ENCODE measurements at regions not wholly inside any gene's neighbourhood (a gene's known extent, or its start where the extent isn't known, plus 50 kb on each side); places are given as distances from the start of the nearest gene placed in this dataset.

- no peak for TF ChIP-seq ZBTB33 (IDR thresholded peaks at IDR 0.05)
- no peak for TF ChIP-seq CTCF (IDR thresholded peaks at IDR 0.05 in 2 of 3, conservative IDR thresholded peaks at IDR 0.05 in 1 of 3; ENCODE audit: control insufficient read depth in 2 of 3, extremely low read depth in 1 of 3, insufficient read depth in 1 of 3, low read depth in 3 of 3, low read length in 3 of 3)
- TF ChIP-seq MTA2 (IDR thresholded peaks at IDR 0.05; ENCODE audit: low read depth), result no peak
Observed at GRCh38 chr2:125535089-125535488, 1120.9 kb upstream of the GYPC start.

All from GM12878 (cell line).